ENCODE measurements at regions not wholly inside any gene's neighbourhood (a gene's known extent, or its start where the extent isn't known, plus 50 kb on each side); places are given as distances from the start of the nearest gene placed in this dataset.

- no peak for FAIRE-seq
Observed at GRCh38 chr15:62618846-62619504, 423.6 kb upstream of the TPM1 start.

GRCh38 chr15:62619526-62619925 lies 423.0 kb upstream of the TPM1 start:
- FAIRE-seq: no peak

GRCh38 chr15:62622775-62623174 lies 419.8 kb upstream of the TPM1 start:
- FAIRE-seq: no peak

- peak; percentile 76 for FAIRE-seq
Observed at GRCh38 chr15:62624547-62625378, 417.8 kb upstream of the TPM1 start.

- no peak for FAIRE-seq
Observed at GRCh38 chr15:62625429-62626033, 417.0 kb upstream of the TPM1 start.

- FAIRE-seq: no peak
Observed at GRCh38 chr15:62626903-62627302, 415.6 kb upstream of the TPM1 start.

- no peak for FAIRE-seq
Observed at GRCh38 chr15:62631076-62631724, 411.3 kb upstream of the TPM1 start.

GRCh38 chr15:62636823-62637573 lies 405.5 kb upstream of the TPM1 start:
- no peak for FAIRE-seq

- FAIRE-seq: no peak
Observed at GRCh38 chr15:62637574-62637897, 405.0 kb upstream of the TPM1 start.

- FAIRE-seq: no peak
Observed at GRCh38 chr15:62637950-62638619, 404.5 kb upstream of the TPM1 start.

- FAIRE-seq: no peak
Observed at GRCh38 chr15:62639432-62639831, 403.1 kb upstream of the TPM1 start.

GRCh38 chr15:62639906-62640605 lies 402.5 kb upstream of the TPM1 start:
- no peak for FAIRE-seq

GRCh38 chr15:62641825-62642224 lies 400.7 kb upstream of the TPM1 start:
- no peak for FAIRE-seq

GRCh38 chr15:62643572-62643971 lies 399.0 kb upstream of the TPM1 start:
- FAIRE-seq: no peak

GRCh38 chr15:62644216-62644888 lies 398.2 kb upstream of the TPM1 start:
- no peak for FAIRE-seq

GRCh38 chr15:62644889-62645742 lies 397.4 kb upstream of the TPM1 start:
- FAIRE-seq: no peak

- no peak for FAIRE-seq
Observed at GRCh38 chr15:62647202-62647842, 395.2 kb upstream of the TPM1 start.

GRCh38 chr15:62647843-62648505 lies 394.6 kb upstream of the TPM1 start:
- FAIRE-seq: no peak

GRCh38 chr15:62648954-62649353 lies 393.6 kb upstream of the TPM1 start:
- FAIRE-seq: no peak
